Thymus (tissue), 11 donors: ENCODE measurements at regions not wholly inside any gene's neighbourhood (a gene's known extent, or its start where the extent isn't known, plus 50 kb on each side); places are given as distances from the start of the nearest gene placed in this dataset.

Experiments used
- DNase-seq, 9 donors: peaks; one replicate each; pipeline ENCODE4 v3.0.0-alpha.2; 2013; ENCODE audit warnings: low spot score in 9 of 9, low read depth in 6 of 9, missing footprints in 1 of 9
- H3K27ac ChIP-seq, 2 donors: one replicate each; pipeline ENCODE4 v1.5.1; 2013; ENCODE audit warnings: control low read depth in 1 of 2, low read depth in 1 of 2, low read length in 1 of 2, mild to moderate bottlenecking in 1 of 2, moderate library complexity in 1 of 2
- H3K27me3 ChIP-seq, 2 donors: one replicate each; pipeline ENCODE4 v1.5.1; 2013; ENCODE audit warnings: low read length in 1 of 2; ENCODE audit not compliant: control insufficient read depth in 2 of 2, insufficient read depth in 1 of 2
- H3K36me3 ChIP-seq, 2 donors: one replicate each; pipeline ENCODE4 v1.5.1; 2013; ENCODE audit warnings: low read length in 1 of 2, mild to moderate bottlenecking in 1 of 2, moderate library complexity in 1 of 2; ENCODE audit not compliant: control insufficient read depth in 2 of 2, insufficient read depth in 2 of 2
- H3K4me1 ChIP-seq, 2 donors: one replicate each; pipeline ENCODE4 v1.5.1; 2013; ENCODE audit warnings: low read length in 2 of 2; ENCODE audit not compliant: control insufficient read depth in 2 of 2, insufficient read depth in 2 of 2
- H3K4me3 ChIP-seq, 2 donors: one replicate each; pipeline ENCODE4 v1.5.1; 2013; ENCODE audit warnings: low read length in 2 of 2, control low read depth in 1 of 2, mild to moderate bottlenecking in 1 of 2
- H3K9me3 ChIP-seq, 2 donors: one replicate each; pipeline ENCODE4 v1.5.1; 2013; ENCODE audit warnings: low read length in 1 of 2, mild to moderate bottlenecking in 1 of 2; ENCODE audit not compliant: control insufficient read depth in 2 of 2, insufficient read depth in 1 of 2
- WGBS: extraction: QIAGEN DNeasy Blood & Tissue Kit; methylation state at CpG from one replicate; pipeline ENCODE4 v1.1.7; 2013; 5-methylcytosine and 5-hydroxymethylcytosine counted together
- donor health status: healthy.

- H3K4me1 ChIP-seq: peaks cover 0 to 3% of the 10 kb centered on the region in 2 donors
- H3K9me3 ChIP-seq: no peaks in the 10 kb centered on the region
- no peak overlapping the region for H3K4me3 ChIP-seq
- no peaks in the 10 kb centered on the region for H3K36me3 ChIP-seq
- no peaks in the 10 kb centered on the region for H3K27me3 ChIP-seq
- 95% methylated on average over 1 of the region's 1 CpG for WGBS
- DNase-seq: no peak
- H3K27ac ChIP-seq: no peak overlapping the region
Measured at GRCh38 chr7:106573125-106573663, 87.8 kb downstream of the CCDC71L start.

GRCh38 chr7:106572394-106573124 lies 88.4 kb downstream of the CCDC71L start:
- 95% methylated on average over 3 of the region's 3 CpGs for WGBS
- H3K4me3 ChIP-seq: no peak overlapping the region
- H3K27me3 ChIP-seq: no peaks in the 10 kb centered on the region
- H3K9me3 ChIP-seq: no peaks in the 10 kb centered on the region
- no peak overlapping the region for H3K27ac ChIP-seq
- DNase-seq: no peak
- peaks cover 0 to 3% of the 10 kb centered on the region in 2 donors for H3K4me1 ChIP-seq
- H3K36me3 ChIP-seq: no peaks in the 10 kb centered on the region

- no peak overlapping the region for H3K4me3 ChIP-seq
- H3K36me3 ChIP-seq: no peaks in the 10 kb centered on the region
- no peaks in the 10 kb centered on the region for H3K27me3 ChIP-seq
- WGBS: 82% methylated on average over 3 of the region's 3 CpGs
- H3K4me1 ChIP-seq: peaks cover 0 to 3% of the 10 kb centered on the region in 2 donors
- H3K9me3 ChIP-seq: no peaks in the 10 kb centered on the region
- DNase-seq: no peak
- no peak overlapping the region for H3K27ac ChIP-seq
Measured at GRCh38 chr7:106571563-106571962, 89.4 kb downstream of the CCDC71L start.

GRCh38 chr7:106570948-106571418 lies 90.0 kb downstream of the CCDC71L start:
- Histone ChIP-seq H3K27ac (no peak overlapping the region), H3K9me3 (no peaks in the 10 kb centered on the region), H3K4me1 (peaks cover 0 to 3% of the 10 kb centered on the region in 2 donors), H3K4me3 (no peak overlapping the region), H3K36me3 (no peaks in the 10 kb centered on the region), H3K27me3 (no peaks in the 10 kb centered on the region)
- peak in 1 of 9 donors; percentile 11 for DNase-seq
- WGBS: 87% methylated on average over 5 of the region's 5 CpGs

GRCh38 chr7:106570146-106570545 lies 90.8 kb downstream of the CCDC71L start:
- WGBS: 97% methylated on average over 2 of the region's 2 CpGs
- no peaks in the 10 kb centered on the region for H3K27me3 ChIP-seq
- no peaks in the 10 kb centered on the region for H3K36me3 ChIP-seq
- no peak for DNase-seq
- H3K9me3 ChIP-seq: no peaks in the 10 kb centered on the region
- no peak overlapping the region for H3K4me3 ChIP-seq
- peaks cover 0 to 3% of the 10 kb centered on the region in 2 donors for H3K4me1 ChIP-seq
- no peak overlapping the region for H3K27ac ChIP-seq

- peaks cover 0 to 3% of the 10 kb centered on the region in 2 donors for H3K4me1 ChIP-seq
- no peaks in the 10 kb centered on the region for H3K27me3 ChIP-seq
- no peaks in the 10 kb centered on the region for H3K36me3 ChIP-seq
- 98% methylated on average over 10 of the region's 10 CpGs for WGBS
- DNase-seq: no peak
- H3K27ac ChIP-seq: no peak overlapping the region
- H3K9me3 ChIP-seq: no peaks in the 10 kb centered on the region
- no peak overlapping the region for H3K4me3 ChIP-seq
Measured at GRCh38 chr7:106569500-106569929, 91.4 kb downstream of the CCDC71L start.

- 88% methylated on average over 4 of the region's 4 CpGs for WGBS
- Histone ChIP-seq H3K27me3 (no peaks in the 10 kb centered on the region), H3K27ac (no peak overlapping the region), H3K4me3 (no peak overlapping the region), H3K4me1 (peaks cover 0 to 3% of the 10 kb centered on the region in 2 donors), H3K36me3 (no peaks in the 10 kb centered on the region), H3K9me3 (no peaks in the 10 kb centered on the region)
- no peak for DNase-seq
Measured at GRCh38 chr7:106568680-106569499, 92.1 kb downstream of the CCDC71L start.

GRCh38 chr7:106568002-106568679 lies 92.8 kb downstream of the CCDC71L start:
- Histone ChIP-seq H3K27me3 (no peaks in the 10 kb centered on the region), H3K4me3 (no peak overlapping the region), H3K9me3 (no peaks in the 10 kb centered on the region), H3K4me1 (peaks cover 0 to 3% of the 10 kb centered on the region in 2 donors), H3K27ac (no peak overlapping the region), H3K36me3 (no peaks in the 10 kb centered on the region)
- WGBS: 97% methylated on average over 2 of the region's 2 CpGs
- DNase-seq: no peak
